Neural cell (in vitro differentiated cells): ENCODE measurements at regions not wholly inside any gene's neighbourhood (a gene's known extent, or its start where the extent isn't known, plus 50 kb on each side); places are given as distances from the start of the nearest gene placed in this dataset.

ENCODE experiments used
- H2AFZ ChIP-seq: fragments of 200-600, 300-800 bp; sonication (generic), shearing (Covaris generic); 2 replicates; pipeline ENCODE4 v1.6.0; 2014; ENCODE audit warnings: low read depth, mild to moderate bottlenecking, antibody characterized with exemption, low read length, moderate library complexity
- H3F3A ChIP-seq: fragments of 200-600 bp; shearing (Covaris generic); 2 replicates; pipeline ENCODE4 v1.6.1; 2016; ENCODE audit warnings: mild to moderate bottlenecking, moderate library complexity, mixed read lengths, antibody characterized with exemption, low read length; ENCODE audit not compliant: insufficient read depth, poor library complexity, severe bottlenecking
- H3K27ac ChIP-seq: fragments of 200-600, 300-800 bp; sonication (generic), shearing (Covaris generic); 2 replicates; pipeline ENCODE4 v1.5.1; 2014; ENCODE audit warnings: mild to moderate bottlenecking, low read length, moderate library complexity
- H3K27me3 ChIP-seq: fragments of 300-800, 200-600 bp; sonication (generic), shearing (Covaris generic); 2 replicates; pipeline ENCODE4 v1.6.0; 2014; ENCODE audit warnings: mild to moderate bottlenecking, low read depth, low read length, moderate library complexity; ENCODE audit not compliant: insufficient read depth
- H3K36me3 ChIP-seq: fragments of 300-800, 200-600 bp; sonication (generic), shearing (Covaris generic); 2 replicates; pipeline ENCODE4 v1.5.1; 2014; ENCODE audit warnings: mild to moderate bottlenecking, antibody characterized with exemption, low read length, moderate library complexity; ENCODE audit not compliant: insufficient read depth
- H3K4me2 ChIP-seq: fragments of 300-800, 200-600 bp; sonication (generic), shearing (Covaris generic); 2 replicates; pipeline ENCODE4 v1.6.0; 2014; ENCODE audit warnings: mild to moderate bottlenecking, low read length
- H3K4me3 ChIP-seq: fragments of 300-800, 200-600 bp; sonication (generic), shearing (Covaris generic); 2 replicates; pipeline ENCODE4 v1.5.1; 2014; ENCODE audit warnings: mild to moderate bottlenecking, low read length, moderate library complexity
- H3K79me2 ChIP-seq: fragments of 200-600 bp; shearing (Covaris generic); replicated peaks from 2 replicates; pipeline ENCODE4 v1.6.0; 2014; ENCODE audit warnings: mild to moderate bottlenecking, low read length, moderate library complexity; ENCODE audit not compliant: insufficient read depth
- H3K9ac ChIP-seq: fragments of 300-800, 200-600 bp; sonication (generic), shearing (Covaris generic); 2 replicates; pipeline ENCODE4 v1.6.1; 2016; ENCODE audit warnings: mild to moderate bottlenecking, low read length, mixed read lengths
- H3K9me2 ChIP-seq: fragments of 200-600 bp; shearing (Covaris generic); 2 replicates; pipeline ENCODE4 v1.6.1; 2016; ENCODE audit warnings: mild to moderate bottlenecking, low read length, mixed read lengths; ENCODE audit not compliant: insufficient read depth
- H3K9me3 ChIP-seq: fragments of 200-600, 300-800 bp; sonication (generic), shearing (Covaris generic); 2 replicates; pipeline ENCODE4 v1.6.1; 2016; ENCODE audit warnings: mild to moderate bottlenecking, mixed run types, low read length, moderate library complexity, mixed read lengths
- H4K20me1 ChIP-seq: fragments of 200-600 bp; shearing (Covaris generic); 2 replicates; pipeline ENCODE4 v1.6.1; 2016; ENCODE audit warnings: mild to moderate bottlenecking, mixed run types; ENCODE audit not compliant: insufficient read depth
- CTCF ChIP-seq: fragments of 450-650 bp; IDR thresholded peaks from 2 replicates; pipeline ENCODE4 v1.5.1; 2014; ENCODE audit warnings: antibody characterized with exemption, mild to moderate bottlenecking, moderate library complexity; ENCODE audit not compliant: poor library complexity, severe bottlenecking
- EP300 ChIP-seq: fragments of 450-650 bp; conservative IDR thresholded peaks from 2 replicates; pipeline ENCODE4 v1.6.1; 2014; ENCODE audit warnings: antibody characterized with exemption, mild to moderate bottlenecking, moderate library complexity; ENCODE audit not compliant: poor library complexity, severe bottlenecking
- EZH2 ChIP-seq: fragments of 200-600, 300-800 bp; shearing (Covaris generic), sonication (generic); IDR thresholded peaks from 2 replicates; pipeline ENCODE4 v1.6.1; 2014; ENCODE audit warnings: antibody characterized with exemption, low read length, borderline replicate concordance, mild to moderate bottlenecking; ENCODE audit not compliant: insufficient read depth, poor library complexity, severe bottlenecking
- MXI1 ChIP-seq: fragments of 450-650 bp; conservative IDR thresholded peaks from 2 replicates; pipeline ENCODE4 v1.6.1; 2014; ENCODE audit warnings: antibody characterized with exemption, mild to moderate bottlenecking; ENCODE audit not compliant: poor library complexity, severe bottlenecking
- POLR2AphosphoS5 ChIP-seq: IDR thresholded peaks from 2 replicates; pipeline ENCODE4 v1.6.1; 2012
- RAD21 ChIP-seq: fragments of 450-650 bp; conservative IDR thresholded peaks from 2 replicates; pipeline ENCODE4 v1.6.1; 2014; ENCODE audit warnings: antibody characterized with exemption, mild to moderate bottlenecking, moderate library complexity
- REST ChIP-seq: IDR thresholded peaks from 2 replicates; pipeline ENCODE4 v1.6.1; 2012; ENCODE audit warnings: borderline replicate concordance
- SMC3 ChIP-seq: fragments of 450-650 bp; conservative IDR thresholded peaks from 2 replicates; pipeline ENCODE4 v1.6.1; 2014; ENCODE audit warnings: antibody characterized with exemption, mild to moderate bottlenecking, moderate library complexity; ENCODE audit not compliant: poor library complexity
- TAF1 ChIP-seq: IDR thresholded peaks from 2 replicates; pipeline ENCODE4 v1.6.1; 2012; ENCODE audit warnings: low read depth

- Histone ChIP-seq H4K20me1 (no peaks in the 10 kb centered on the region), H2AFZ (no peak overlapping the region), H3K9ac (no peak overlapping the region), H3K4me3 (no peak overlapping the region), H3K27ac (no peak overlapping the region), H3K4me2 (no peak overlapping the region), H3K79me2 (no peaks in the 10 kb centered on the region), H3K27me3 (no peaks in the 10 kb centered on the region), H3K36me3 (no peaks in the 10 kb centered on the region), H3F3A (no peaks in the 10 kb centered on the region), H3K9me2 (no peaks in the 10 kb centered on the region), H3K9me3 (no peaks in the 10 kb centered on the region)
- no peak for TF ChIP-seq EZH2
- no peak for TF ChIP-seq MXI1
- no peak for TF ChIP-seq CTCF
- no peak for TF ChIP-seq TAF1
- TF ChIP-seq REST, result no peak
- no peak for TF ChIP-seq RAD21
- TF ChIP-seq POLR2AphosphoS5, result no peak
- TF ChIP-seq SMC3, result no peak
- TF ChIP-seq EP300, result no peak
These were observed 59.4 kb downstream of the FOXL1 start for GRCh38 chr16:86637744-86638143.

- Histone ChIP-seq H3K36me3 (no peaks in the 10 kb centered on the region), H4K20me1 (no peaks in the 10 kb centered on the region), H3K9me3 (no peaks in the 10 kb centered on the region), H3K27me3 (no peaks in the 10 kb centered on the region), H3K9ac (no peak overlapping the region), H3K4me2 (no peak overlapping the region), H3K4me3 (no peak overlapping the region), H2AFZ (no peak overlapping the region), H3K79me2 (no peaks in the 10 kb centered on the region), H3K9me2 (no peaks in the 10 kb centered on the region), H3K27ac (no peak overlapping the region), H3F3A (no peaks in the 10 kb centered on the region)
- no peak for TF ChIP-seq SMC3
These were observed 60.3 kb downstream of the FOXL1 start for GRCh38 chr16:86638642-86639041.

GRCh38 chr16:86639354-86639753, 61.0 kb downstream of the FOXL1 start:
- Histone ChIP-seq H3K9me3 (no peaks in the 10 kb centered on the region), H3K27ac (no peak overlapping the region), H2AFZ (no peak overlapping the region), H3K9ac (no peak overlapping the region), H3K4me3 (no peak overlapping the region), H3K4me2 (no peak overlapping the region), H3F3A (no peaks in the 10 kb centered on the region), H3K9me2 (no peaks in the 10 kb centered on the region), H3K79me2 (no peaks in the 10 kb centered on the region), H3K27me3 (no peaks in the 10 kb centered on the region), H3K36me3 (no peaks in the 10 kb centered on the region), H4K20me1 (no peaks in the 10 kb centered on the region)
- no peak for TF ChIP-seq EZH2
- TF ChIP-seq EP300, result no peak
